GM04504 (cell line): ENCODE measurements at regions not wholly inside any gene's neighbourhood (a gene's known extent, or its start where the extent isn't known, plus 50 kb on each side); places are given as distances from the start of the nearest gene placed in this dataset.

Experiments
- DNase-seq: peaks from one replicate; pipeline ENCODE4 v3.0.0-alpha.2; 2012; ENCODE audit warnings: low read depth

DNA sequence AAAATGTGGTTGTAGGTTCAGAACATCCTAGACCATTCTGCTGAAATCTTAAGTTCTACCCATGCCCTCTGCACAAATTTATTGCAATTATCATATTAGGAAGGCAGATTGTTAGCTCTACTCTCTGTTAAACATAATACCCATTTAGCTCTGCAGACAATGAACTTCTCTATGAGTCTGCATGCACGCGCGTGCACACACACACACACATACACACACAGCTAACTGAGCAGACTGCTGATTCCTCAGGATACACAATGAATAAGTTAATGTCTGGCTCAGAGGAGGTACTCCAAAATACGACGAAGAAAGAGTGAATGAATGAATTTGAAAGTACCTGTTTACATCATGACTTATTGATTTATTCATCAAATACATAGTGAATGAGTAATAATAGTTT, 276.2 kb upstream of the SORCS1 start:
- no peak for DNase-seq

- DNase-seq = no peak
Observed at GRCh38 chr10:107437921-107438320, 273.4 kb upstream of the SORCS1 start.

DNA sequence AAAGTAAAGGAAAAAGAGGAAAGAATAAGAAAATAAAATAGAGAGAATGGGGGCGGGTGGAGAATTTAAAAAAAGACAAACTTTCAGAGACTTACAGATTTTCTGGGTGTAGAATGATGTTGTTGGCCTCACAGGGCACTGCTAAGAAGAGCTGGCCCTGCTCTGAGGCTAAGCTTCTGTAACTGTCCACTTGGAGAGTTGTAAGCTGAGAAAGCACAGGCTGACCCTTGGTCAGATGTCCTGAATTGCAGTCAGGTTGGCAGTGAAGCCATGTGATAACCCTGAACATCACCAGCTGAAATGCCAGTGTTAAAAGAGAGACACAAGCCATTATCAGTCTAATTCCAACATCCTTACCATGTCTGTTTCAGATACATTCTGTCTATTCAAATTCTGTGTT, 272.1 kb upstream of the SORCS1 start:
- DNase-seq = no peak

DNA sequence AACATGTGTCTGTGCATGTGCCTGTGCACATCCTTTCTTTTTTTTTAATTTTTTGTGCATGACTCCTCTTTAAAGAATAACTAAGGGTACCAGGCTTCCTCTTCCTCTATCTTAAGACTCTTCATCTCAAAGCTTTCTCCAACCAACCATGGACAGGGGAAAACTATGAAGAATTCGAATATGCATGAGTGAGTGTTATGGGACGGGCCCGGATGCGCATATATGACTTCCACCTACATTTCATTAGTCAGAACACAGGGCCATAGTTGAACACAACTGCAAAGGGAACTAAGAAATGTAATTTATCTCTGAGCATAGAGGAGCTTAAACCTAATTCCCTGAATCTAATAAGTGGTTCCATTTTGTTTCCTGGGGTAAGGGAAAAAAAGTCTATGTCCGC, 270.3 kb upstream of the SORCS1 start:
- no peak for DNase-seq

GRCh38 chr10:107434201-107434600, 269.7 kb upstream of the SORCS1 start:
- no peak for DNase-seq

DNA sequence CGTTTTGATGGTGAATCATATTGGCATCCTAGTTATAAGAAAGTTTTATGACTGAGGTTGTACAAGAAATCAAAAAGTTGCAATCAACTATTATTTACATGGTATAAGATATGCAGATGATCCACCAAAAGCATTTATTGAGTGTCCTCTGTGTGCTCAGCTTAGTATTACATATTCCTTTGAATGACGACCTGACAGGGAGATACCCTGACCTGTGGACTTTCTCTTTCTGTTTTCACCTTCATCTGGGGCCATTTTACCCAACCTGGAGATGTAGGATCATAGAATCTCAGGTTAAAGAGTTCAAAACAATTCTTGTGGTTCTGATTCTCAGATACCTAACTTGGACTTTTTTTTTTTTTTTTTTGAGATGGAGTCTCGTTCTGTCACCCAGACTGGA, 269.1 kb upstream of the SORCS1 start:
- no peak for DNase-seq

- no peak for DNase-seq
Observed at GRCh38 chr10:107430446-107430845, 265.9 kb upstream of the SORCS1 start.

DNA sequence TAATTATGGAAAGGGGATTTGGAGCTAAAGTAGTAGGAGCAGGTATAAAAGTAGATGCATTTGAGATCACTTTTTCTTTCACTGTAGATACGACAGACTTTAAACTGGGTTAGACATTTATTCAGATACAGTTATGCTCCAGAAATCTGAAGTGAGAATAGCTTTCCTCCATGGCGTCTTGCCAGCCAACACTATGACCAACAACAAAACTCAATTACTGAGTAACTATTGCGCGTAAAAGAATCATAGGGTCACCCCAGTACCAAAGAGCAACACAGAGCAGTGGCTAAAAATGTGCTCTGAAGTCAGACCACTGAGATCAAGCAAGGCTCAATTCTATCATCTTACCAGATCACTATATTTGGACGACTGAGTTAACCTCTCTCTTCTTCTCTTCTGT, 262.5 kb upstream of the SORCS1 start:
- no peak for DNase-seq

DNA sequence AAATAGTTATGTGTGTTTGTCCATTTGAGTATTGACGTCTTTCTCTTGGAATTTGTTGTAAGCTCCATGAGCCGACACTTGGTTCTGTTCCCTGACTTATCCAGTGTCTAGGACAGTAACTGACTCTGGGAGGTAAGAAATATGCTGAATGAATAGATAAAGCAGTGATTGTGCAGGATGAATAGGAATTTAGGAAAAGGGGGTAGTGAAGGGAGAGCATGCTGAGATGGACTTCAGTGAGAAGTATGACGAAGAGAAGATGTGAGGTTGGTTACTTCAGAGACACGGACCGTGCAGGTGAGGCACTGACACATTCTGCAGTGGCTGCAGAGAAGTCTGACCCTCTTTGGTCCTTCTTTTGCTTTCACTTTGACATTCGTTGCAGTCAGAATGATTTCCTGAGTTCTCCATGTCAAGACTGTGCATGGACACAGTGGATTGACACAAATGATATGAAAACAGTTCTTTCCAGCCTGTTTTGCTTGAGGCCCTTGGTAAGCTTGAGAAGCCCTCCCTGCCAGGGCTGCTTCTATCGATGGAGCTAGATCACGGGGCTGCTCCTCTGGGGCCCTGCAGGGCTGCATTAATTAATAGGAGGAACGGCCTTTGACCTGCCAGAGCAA, 261.5 kb upstream of the SORCS1 start:
- no peak for DNase-seq

DNA sequence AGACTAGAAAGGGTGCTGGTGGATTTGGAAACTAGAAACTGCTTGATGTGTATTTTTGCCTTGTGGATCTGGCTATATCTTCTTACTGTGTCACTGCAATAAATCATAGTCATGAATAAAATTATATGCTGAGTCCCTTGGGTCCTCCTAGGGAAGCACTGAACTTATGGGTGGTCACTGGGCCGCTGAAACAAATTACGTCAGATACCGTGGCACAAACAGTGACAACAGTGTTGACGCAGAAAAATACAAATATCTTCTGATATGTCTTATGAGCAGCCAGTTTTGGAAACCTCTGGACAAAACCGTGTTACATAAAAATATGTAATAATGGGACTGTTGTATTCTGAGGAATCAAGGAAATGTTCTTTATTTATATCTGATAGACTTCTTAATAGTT, 260.1 kb upstream of the SORCS1 start:
- no peak for DNase-seq

DNA sequence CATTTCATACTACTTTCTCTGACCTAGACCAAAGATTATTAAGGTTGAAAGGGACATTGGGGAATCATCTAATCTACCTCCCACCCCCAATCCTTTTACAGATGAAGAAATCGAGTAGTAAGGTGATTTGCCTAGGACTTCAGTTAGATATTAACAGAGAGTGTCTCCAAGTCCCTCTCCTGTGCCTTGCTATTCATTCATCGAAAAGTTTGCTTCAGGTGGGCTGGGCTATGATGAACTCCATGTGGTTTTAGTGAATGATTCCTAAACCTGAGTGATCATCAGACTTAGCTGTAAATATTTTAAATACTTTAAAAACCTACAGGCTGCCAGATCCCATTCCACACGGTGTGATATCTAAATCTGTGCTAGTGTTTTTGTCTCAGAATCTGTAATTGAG, 259.4 kb upstream of the SORCS1 start:
- DNase-seq = no peak

- DNase-seq = no peak
Observed at GRCh38 chr10:107422681-107423080, 258.2 kb upstream of the SORCS1 start.

DNA sequence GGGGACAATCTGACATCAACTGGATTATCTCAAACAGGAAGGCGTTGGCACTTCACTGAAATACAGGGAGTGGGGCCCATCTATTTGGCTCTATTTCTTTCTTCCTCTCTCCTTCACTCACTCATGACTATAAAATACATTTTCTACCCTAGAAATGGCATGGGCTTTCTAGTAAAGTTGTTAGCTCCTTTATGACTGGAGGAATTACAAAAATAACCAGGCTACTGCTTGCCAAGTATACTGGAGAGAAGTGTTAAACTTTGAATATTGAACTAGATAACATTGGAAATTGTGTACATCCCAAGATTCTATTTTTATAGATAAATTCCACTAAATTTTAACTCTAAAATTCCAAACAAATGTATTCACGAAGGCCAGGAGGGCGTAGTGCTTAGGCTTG, 255.7 kb upstream of the SORCS1 start:
- no peak for DNase-seq

GRCh38 chr10:107418085-107418806, 253.7 kb upstream of the SORCS1 start:
- no peak for DNase-seq

GRCh38 chr10:107417446-107417845, 252.9 kb upstream of the SORCS1 start:
- no peak for DNase-seq

DNA sequence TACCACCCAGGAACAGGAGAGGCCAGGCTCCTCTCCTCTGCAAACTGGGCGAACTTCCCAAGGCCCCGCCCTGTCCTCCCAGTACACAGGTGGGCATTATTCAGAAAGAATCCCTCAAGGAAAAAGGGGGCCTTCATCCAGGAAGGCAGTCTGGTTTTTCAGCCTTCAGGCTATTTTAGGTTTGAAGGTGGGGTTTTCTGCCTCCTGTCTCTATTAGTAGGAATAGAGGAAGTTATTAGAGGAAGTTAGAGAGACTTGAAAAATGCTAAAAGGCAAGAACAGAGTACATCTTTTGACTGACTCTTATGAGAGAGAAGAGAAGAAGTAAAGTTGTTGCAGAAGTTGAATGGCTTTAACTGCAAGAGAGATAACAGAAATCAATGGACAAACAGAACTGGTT, 250.9 kb upstream of the SORCS1 start:
- no peak for DNase-seq

DNA sequence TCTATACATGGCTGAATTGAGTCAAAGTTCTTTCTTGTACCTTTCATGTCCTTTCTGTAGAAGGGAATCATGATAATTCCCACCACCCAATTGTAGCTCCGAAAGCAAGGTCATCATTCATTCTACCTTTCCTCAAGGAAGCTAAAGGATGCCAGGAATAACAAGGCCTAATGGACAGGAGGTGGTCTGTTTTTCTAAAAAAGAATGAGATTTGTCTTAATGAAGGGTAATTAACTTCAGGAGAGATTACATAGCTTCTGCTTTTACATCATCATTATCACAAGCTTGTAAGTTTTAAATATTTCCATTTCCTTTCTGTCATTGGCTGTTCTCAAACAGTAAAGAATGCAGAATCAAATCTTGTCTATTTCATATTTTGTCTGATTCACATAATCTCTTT, 249.5 kb upstream of the SORCS1 start:
- DNase-seq = no peak

DNA sequence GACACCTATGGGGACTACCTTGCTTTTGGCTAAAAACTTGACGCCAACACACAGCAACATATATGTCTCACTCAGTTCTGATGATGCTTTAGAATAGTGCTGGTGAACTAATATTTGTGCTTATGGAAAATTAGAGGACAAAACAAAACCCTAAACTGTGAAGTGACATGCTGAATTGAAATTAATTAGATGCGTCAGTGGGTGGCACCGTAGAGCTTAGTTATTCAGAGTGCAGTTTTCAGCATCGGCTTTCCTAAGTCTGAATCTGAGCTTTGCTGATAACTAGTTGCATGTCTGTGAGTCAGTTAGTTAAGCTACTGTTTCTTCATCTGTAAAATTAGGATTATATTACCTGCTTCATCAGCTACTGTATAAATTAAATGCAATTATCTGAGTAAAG, 245.0 kb upstream of the SORCS1 start:
- DNase-seq = no peak

GRCh38 chr10:107398115-107398514, 233.6 kb upstream of the SORCS1 start:
- no peak for DNase-seq

GRCh38 chr10:107391901-107392300, 227.4 kb upstream of the SORCS1 start:
- DNase-seq = no peak

- no peak for DNase-seq
Observed at GRCh38 chr10:107390563-107390962, 226.1 kb upstream of the SORCS1 start.

- no peak for DNase-seq
Observed at GRCh38 chr10:107383357-107383756, 218.9 kb upstream of the SORCS1 start.

DNA sequence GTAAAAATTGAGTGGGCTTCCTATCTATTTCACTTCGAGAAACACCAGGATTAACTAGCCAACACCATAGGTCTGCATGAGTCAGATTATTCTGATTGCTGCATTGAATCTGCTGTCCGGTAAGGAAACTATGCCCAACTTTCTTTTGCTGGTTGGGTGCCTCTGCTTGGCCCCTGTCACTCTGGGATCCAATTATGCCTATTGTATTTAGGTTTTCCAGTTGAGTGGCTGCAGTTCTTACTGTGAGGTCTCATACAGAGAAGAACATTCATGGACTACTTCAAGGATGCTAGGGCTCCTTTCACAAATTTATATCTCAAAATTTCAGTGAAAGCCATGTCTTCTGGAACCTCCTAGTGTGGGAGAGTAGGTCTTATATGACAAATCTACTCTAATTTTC, 215.1 kb upstream of the SORCS1 start:
- DNase-seq = no peak

DNA sequence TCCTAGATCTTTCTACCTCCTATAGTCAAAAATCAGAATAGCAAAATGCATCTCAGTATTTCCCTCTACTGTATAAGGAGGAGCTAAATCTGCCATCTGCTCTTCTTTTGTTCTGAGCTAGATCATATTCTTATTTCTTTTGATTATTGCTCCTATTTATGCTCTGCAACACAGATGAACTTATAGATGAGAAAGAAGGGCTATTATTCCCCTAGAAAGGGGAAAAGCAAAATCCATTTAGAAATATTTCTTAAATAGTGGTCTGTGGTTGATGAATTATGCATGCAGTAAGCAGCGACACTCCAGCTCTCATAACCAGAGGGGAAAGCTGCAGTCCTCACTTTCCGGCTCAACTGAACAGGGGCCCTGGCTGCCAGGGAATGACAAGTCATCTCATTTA, 207.3 kb upstream of the SORCS1 start:
- DNase-seq = no peak
